ENCODE measurements at regions not wholly inside any gene's neighbourhood (a gene's known extent, or its start where the extent isn't known, plus 50 kb on each side); places are given as distances from the start of the nearest gene placed in this dataset.

DNA sequence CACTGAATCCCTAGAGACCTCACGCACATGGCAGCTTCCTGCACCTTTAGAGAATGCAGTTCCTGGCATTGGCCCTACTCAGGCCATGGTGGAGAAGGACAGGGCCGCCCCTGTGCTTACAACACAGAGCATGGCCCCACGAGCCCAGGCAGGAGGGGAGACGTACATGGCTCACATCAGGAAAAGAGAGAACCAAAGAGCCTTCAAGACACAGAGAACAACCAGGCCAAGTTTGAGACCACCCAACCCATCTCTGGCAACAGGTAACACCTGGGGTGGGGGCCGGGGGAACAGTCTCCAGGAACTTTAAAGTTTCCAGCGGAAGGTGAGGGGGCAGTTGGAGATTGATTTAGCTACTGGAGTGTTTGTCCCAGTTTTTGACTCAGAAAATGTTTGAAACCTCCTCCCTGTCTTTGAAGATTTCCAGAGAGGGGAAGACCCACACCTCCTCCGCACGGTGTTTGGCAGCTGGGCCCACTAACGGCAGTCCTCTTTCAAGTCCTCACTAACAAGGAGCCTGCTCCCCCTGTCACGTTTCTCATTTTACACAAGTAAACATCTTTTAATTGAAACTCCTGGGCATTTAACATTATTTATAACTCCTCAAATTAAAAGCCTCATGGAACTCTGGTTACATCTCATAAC, 1423.8 kb downstream of the TBC1D22A start:
- no peak overlapping the region for H3K4me3 ChIP-seq (ENCODE audit: low read length)
- DNase-seq (ENCODE audit: low read depth): no peak
- TF ChIP-seq CTCF (IDR thresholded peaks at IDR 0.05; ENCODE audit: insufficient read depth, low read depth, low read length, missing control alignments): no peak

DNA sequence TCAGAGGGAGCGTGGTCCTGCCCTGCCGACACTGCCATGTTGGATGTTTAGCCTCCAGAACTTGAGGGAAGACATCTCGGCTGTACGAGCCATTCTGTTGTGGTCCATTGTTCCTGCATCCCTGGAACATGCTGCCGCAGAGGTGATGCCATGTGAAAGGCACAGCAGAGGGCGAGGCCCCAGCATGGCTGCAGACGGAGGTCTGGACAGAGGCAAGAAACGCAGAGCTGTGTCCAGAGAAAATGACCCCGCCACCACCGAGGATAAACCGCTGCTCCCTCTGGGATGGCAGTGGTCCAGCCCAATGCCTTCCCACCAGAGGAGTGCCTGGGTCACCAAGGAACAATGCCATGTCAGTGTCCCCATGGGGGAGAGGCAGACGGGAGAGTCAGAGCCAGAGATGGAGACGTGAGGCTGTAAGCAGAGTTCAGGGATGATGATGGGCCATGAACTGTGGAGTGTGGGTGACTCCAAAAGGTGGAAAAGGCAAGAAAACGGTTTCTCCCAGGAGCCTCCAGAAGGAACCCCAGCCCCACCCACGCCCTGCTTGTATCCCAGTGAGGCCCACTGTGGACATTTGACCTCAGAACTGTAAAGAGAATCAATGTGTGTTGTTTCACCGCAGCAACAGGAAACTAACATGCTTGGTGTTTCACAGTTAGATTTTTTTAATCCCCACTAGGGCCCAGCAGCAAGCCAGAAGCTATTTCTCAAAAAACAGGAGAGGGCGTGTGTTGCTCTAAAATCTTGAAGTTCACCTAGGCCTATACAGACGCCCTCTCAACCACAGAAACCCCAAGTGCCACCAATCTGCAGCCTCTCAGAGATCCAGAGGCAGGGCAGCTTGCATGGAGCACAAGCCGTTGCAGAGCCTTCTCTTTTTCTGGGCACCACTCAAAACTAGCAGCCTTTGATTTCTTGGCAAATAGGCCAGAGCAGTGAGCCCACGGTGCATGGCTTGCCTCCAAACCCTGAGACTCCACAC, 1422.9 kb downstream of the TBC1D22A start:
- DNase-seq (ENCODE audit: low read depth): no peak
- H3K4me3 ChIP-seq (ENCODE audit: low read length): no peak overlapping the region
- no peak for TF ChIP-seq CTCF (IDR thresholded peaks at IDR 0.05; ENCODE audit: insufficient read depth, low read depth, low read length, missing control alignments)

DNA sequence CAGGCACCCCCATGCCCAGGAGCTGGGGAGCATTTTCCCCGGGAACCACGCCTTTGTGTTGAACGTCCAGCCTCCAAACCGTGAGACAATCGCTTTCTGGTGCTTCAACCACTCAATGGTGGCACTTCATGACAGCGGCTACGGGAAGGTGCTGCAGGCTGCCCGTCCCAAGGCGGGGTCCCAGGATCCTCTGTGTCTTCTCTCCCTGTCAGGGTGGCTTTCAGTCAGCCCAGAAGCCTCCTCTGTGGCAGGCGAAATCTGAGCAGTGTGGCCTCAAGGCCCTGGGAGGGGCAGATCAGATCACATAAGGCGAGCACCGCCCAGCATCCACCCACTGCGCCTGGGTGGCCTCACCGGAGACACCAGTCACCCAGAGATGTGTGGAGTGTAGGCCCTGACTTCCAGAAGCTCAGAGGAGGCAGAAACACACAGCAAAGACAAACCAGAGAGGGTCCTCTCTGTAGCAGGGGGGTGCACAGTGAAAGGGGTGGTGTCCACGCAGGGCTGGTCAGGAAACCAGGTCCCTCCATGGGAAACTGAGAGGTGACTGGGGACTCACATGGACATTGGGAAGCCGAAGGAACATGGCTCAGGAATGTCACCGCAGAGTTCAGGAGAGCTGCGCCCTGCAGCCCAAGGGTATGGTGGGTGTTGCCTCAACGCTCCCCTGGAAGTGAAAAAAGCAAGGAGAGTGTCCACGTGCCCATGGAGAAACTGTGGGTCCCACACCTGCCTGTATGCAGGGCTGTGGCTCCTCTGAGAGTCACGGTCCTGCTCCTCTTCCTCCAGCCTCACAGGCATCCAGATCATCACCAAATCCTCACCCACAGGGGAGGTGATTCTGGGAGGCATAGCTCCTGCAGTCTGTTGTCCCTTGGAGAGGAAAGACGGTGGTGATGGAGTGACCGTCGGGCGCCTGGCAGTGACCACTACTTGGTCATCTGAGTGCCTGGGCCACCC, 1420.7 kb downstream of the TBC1D22A start:
- DNase-seq (ENCODE audit: low read depth): no peak
- TF ChIP-seq CTCF (IDR thresholded peaks at IDR 0.05; ENCODE audit: insufficient read depth, low read depth, low read length, missing control alignments): no peak
- no peak overlapping the region for H3K4me3 ChIP-seq (ENCODE audit: low read length)

- DNase-seq (ENCODE audit: low read depth): no peak
- no peak overlapping the region for H3K4me3 ChIP-seq (ENCODE audit: low read length)
- no peak for TF ChIP-seq CTCF (IDR thresholded peaks at IDR 0.05; ENCODE audit: insufficient read depth, low read depth, low read length, missing control alignments)
Measured at GRCh38 chr22:48182031-48182430, 1419.6 kb downstream of the TBC1D22A start.

DNA sequence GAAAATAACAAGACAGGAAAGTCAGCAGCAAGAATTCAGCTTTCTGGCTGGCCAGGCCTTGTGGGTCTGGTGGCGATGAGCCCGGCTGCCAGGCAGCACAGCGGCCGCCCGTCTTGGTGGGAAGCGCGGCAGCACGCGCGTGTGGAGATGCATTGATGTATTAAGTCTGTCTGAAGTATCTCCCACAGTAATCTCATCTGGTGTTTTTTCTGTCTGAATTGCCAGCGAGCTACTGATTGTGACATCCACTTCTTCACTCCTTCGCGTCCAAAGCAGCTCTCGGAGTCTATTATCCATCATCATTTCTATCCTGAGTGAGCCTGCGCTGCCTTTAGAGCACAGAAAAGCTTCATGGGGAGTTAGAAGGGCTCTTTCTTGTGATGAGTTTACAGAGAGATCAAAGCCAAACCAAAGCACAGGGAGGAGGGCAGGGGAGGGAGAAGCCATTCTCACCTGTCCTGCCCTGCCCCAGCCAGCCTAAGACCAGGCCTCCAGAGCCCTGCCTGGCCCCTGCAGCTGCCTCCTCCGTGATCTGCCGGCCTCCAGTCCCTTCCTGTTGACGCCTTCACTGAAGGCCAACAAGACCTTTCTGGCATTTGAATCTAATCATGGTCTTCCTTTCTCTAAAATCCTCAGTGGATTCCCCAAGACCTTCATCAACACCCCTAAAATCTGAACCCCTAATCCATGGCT, 1419.0 kb downstream of the TBC1D22A start:
- no peak for TF ChIP-seq CTCF (IDR thresholded peaks at IDR 0.05; ENCODE audit: insufficient read depth, low read depth, low read length, missing control alignments)
- DNase-seq (ENCODE audit: low read depth): no peak

GRCh38 chr22:48180631-48181030, 1418.2 kb downstream of the TBC1D22A start:
- H3K4me3 ChIP-seq (ENCODE audit: low read length): no peak overlapping the region
- no peak for TF ChIP-seq CTCF (IDR thresholded peaks at IDR 0.05; ENCODE audit: insufficient read depth, low read depth, low read length, missing control alignments)
- DNase-seq (ENCODE audit: low read depth): no peak

More for the DNA sequence above, 1419.0 kb downstream of the TBC1D22A start:
- no peak overlapping the region for H3K4me3 ChIP-seq (ENCODE audit: low read length)

Measured in epithelial cell of esophagus (primary cell).